HepG2 (cell line): ENCODE measurements at regions not wholly inside any gene's neighbourhood (a gene's known extent, or its start where the extent isn't known, plus 50 kb on each side); places are given as distances from the start of the nearest gene placed in this dataset.

Source experiments
- ATAC-seq: fragments of 200-7000 bp; cut with Tn5 transposase; 3 replicates; pipeline ENCODE4 v1.9.1; 2020; ENCODE audit warnings: mild to moderate bottlenecking, moderate library complexity
- BruUV-seq: library from RNA; stranded (reverse); fragments of 400-500 nt; replicated peaks from 2 replicates; lab custom pipeline; 2021; lab: Mats Ljungman, UMichigan
- CTCF ChIA-PET: fragments of 300-600 bp; formaldehyde crosslinking; extraction: SDS; loops from one replicate; lab custom pipeline; 2021; ENCODE audit warnings: low total read pairs, inconsistent platforms, low intra/inter-chr PET ratio; lab: Yijun Ruan, JAX
- POLR2A ChIA-PET: fragments of 350-600 bp; sonication (Branson Sonifier 250); formaldehyde crosslinking; loops from one replicate; lab custom pipeline; 2020; ENCODE audit warnings: antibody characterized with exemption, inconsistent platforms; lab: Yijun Ruan, JAX
- DNase-seq: peaks from one replicate; pipeline ENCODE4 v3.0.0-alpha.2; 2015; ENCODE audit warnings: low spot score
- FAIRE-seq: peaks from 3 replicates; lab custom pipeline; 2011; peaks lifted over from hg19 to GRCh38; lab: Jason Lieb, UNC
- H2AFZ ChIP-seq: one replicate; pipeline ENCODE4 v1.6.1; 2011; ENCODE audit warnings: low read length, inconsistent platforms
- H3K27ac ChIP-seq: fragments of 300-600 bp; 3 replicates; pipeline ENCODE4 v1.8.0; 2011; ENCODE audit warnings: mixed run types, mild to moderate bottlenecking, mixed read lengths, low read length, inconsistent platforms; ENCODE audit not compliant: insufficient read depth; ENCODE audit errors: extremely low read length
- H3K27me3 ChIP-seq, 2 experiments: fragments of 200-600 bp in 1 of 2; 2 replicates in 1 of 2; 3 replicates in 1 of 2; pipeline versions ENCODE4 v1.6.0 to v1.8.0; 2011; ENCODE audit warnings: low read length in 2 of 2, mild to moderate bottlenecking in 2 of 2, moderate library complexity in 2 of 2, inconsistent platforms in 1 of 2; ENCODE audit not compliant: insufficient read depth in 2 of 2, control insufficient read depth in 1 of 2
- H3K36me3 ChIP-seq, 2 experiments: fragments of 200-600 bp in 1 of 2; replicated peaks in 1 of 2; 2 replicates in 1 of 2; 3 replicates in 1 of 2; pipeline versions ENCODE4 v1.5.1 to v1.8.0; 2011; ENCODE audit warnings: low read length in 2 of 2, inconsistent platforms in 1 of 2; ENCODE audit not compliant: insufficient read depth in 2 of 2, control insufficient read depth in 1 of 2
- H3K4me1 ChIP-seq: 2 replicates; pipeline ENCODE4 v1.5.1; 2012; ENCODE audit warnings: low read length, inconsistent platforms; ENCODE audit not compliant: insufficient read depth
- H3K4me2 ChIP-seq: 2 replicates; pipeline ENCODE4 v1.6.0; 2011; ENCODE audit warnings: low read depth, low read length, inconsistent platforms
- H3K4me3 ChIP-seq, 3 experiments: fragments of 200-600 bp in 1 of 3; sonication (generic), shearing (Covaris generic) in 1 of 3; replicated peaks in 1 of 3; 2 replicates each; pipeline ENCODE4 v1.5.1; 2011 to 2016; ENCODE audit warnings: low read length in 3 of 3, inconsistent platforms in 2 of 3, low read depth in 2 of 3, mild to moderate bottlenecking in 2 of 3, control low read depth in 1 of 3, mixed read lengths in 1 of 3; ENCODE audit not compliant: insufficient read depth in 1 of 3
- H3K79me2 ChIP-seq: one replicate; pipeline ENCODE4 v1.6.1; 2011; ENCODE audit warnings: low read length, inconsistent platforms; ENCODE audit not compliant: insufficient read depth
- H3K9ac ChIP-seq: 2 replicates; pipeline ENCODE4 v1.6.0; 2011; ENCODE audit warnings: mild to moderate bottlenecking, low read depth, low read length, inconsistent platforms; ENCODE audit not compliant: insufficient read depth
- H3K9me3 ChIP-seq: 2 replicates; pipeline ENCODE4 v1.5.1; 2012; ENCODE audit warnings: mild to moderate bottlenecking, low read length
- H4K20me1 ChIP-seq: 2 replicates; pipeline ENCODE4 v1.6.0; 2011; ENCODE audit warnings: inconsistent platforms, mild to moderate bottlenecking, low read length, moderate library complexity; ENCODE audit not compliant: insufficient read depth
- FOSL2 ChIP-seq: sonication (generic); formaldehyde crosslinking; IDR thresholded peaks from 2 replicates; pipeline ENCODE4 v1.4.0; 2020; ENCODE audit warnings: missing genetic modification reagents
- FOXC1 ChIP-seq: sonication (generic); formaldehyde crosslinking; IDR thresholded peaks from 2 replicates; pipeline ENCODE4 v1.8.0; 2022; ENCODE audit warnings: mild to moderate bottlenecking, missing genetic modification reagents, borderline replicate concordance
- HNF4A ChIP-seq: sonication (generic); formaldehyde crosslinking; IDR thresholded peaks from 2 replicates; pipeline ENCODE4 v1.4.0; 2020; ENCODE audit warnings: missing genetic modification reagents
- HNRNPH1 ChIP-seq: fragments of 200-400 bp; formaldehyde crosslinking; optimal IDR thresholded peaks from 2 replicates; pipeline ENCODE3; 2017; ENCODE audit warnings: mild to moderate bottlenecking, low read depth, low read length
- MEIS1 ChIP-seq: sonication (generic); formaldehyde crosslinking; IDR thresholded peaks from 2 replicates; pipeline ENCODE4 v1.9.0; 2021; ENCODE audit warnings: mild to moderate bottlenecking, missing genetic modification reagents, moderate library complexity, borderline replicate concordance
- NR2C2 ChIP-seq: sonication (generic); formaldehyde crosslinking; IDR thresholded peaks from 2 replicates; pipeline ENCODE4 v1.4.0; 2020; ENCODE audit warnings: missing genetic modification reagents, mild to moderate bottlenecking, moderate library complexity, borderline replicate concordance
- NR2F2 ChIP-seq: IDR thresholded peaks from 2 replicates; pipeline ENCODE4 v1.6.1; 2012; ENCODE audit warnings: low read depth, inconsistent platforms, borderline replicate concordance
- ZFP82 ChIP-seq: sonication (generic); formaldehyde crosslinking; IDR thresholded peaks from 2 replicates; pipeline ENCODE4 v1.5.1; 2020; ENCODE audit warnings: mild to moderate bottlenecking, missing genetic modification reagents, borderline replicate concordance
- ZNF337 ChIP-seq: sonication (generic); formaldehyde crosslinking; IDR thresholded peaks from 2 replicates; pipeline ENCODE4 v1.5.1; 2020; ENCODE audit warnings: missing genetic modification reagents, low read depth, mild to moderate bottlenecking, borderline replicate concordance
- ZNF382 ChIP-seq: sonication (generic); formaldehyde crosslinking; IDR thresholded peaks from 2 replicates; pipeline ENCODE4 v1.5.0; 2020; ENCODE audit warnings: missing genetic modification reagents, mild to moderate bottlenecking, borderline replicate concordance
- ZNF550 ChIP-seq: sonication (generic); formaldehyde crosslinking; IDR thresholded peaks from 2 replicates; pipeline ENCODE4 v1.4.0; 2020; ENCODE audit warnings: mild to moderate bottlenecking, missing genetic modification reagents, borderline replicate concordance
- WGBS: methylation state at CpG from one replicate; pipeline ENCODE4 v1.1.6; 2017; ENCODE audit warnings: low lambda C conversion rate; 5-methylcytosine and 5-hydroxymethylcytosine counted together
- in situ Hi-C: cut with HindIII; loops from 2 replicates; pipeline ENCODE4 v1.10.0; 2017; ENCODE audit warnings: low pct_unique_long_range_greater_than_20kb; ENCODE audit not compliant: extremely low pct_ligation_motif_present
- intact Hi-C: fragments of 100-400 bp; cut with micrococcal nuclease; formaldehyde crosslinking; loops from one replicate; pipeline ENCODE4 v1.10.0; 2022; ENCODE audit not compliant: unreplicated experiment
- TF ChIP-seq, protein P1 (sequence below): sonication (generic); formaldehyde crosslinking; IDR thresholded peaks from 2 replicates; pipeline ENCODE4 v1.4.0; 2020; ENCODE audit warnings: missing genetic modification reagents, borderline replicate concordance
- TF ChIP-seq, protein P2 (sequence below): sonication (generic); formaldehyde crosslinking; IDR thresholded peaks from 2 replicates; pipeline ENCODE4 v1.5.0; 2020; ENCODE audit warnings: missing genetic modification reagents, mild to moderate bottlenecking, borderline replicate concordance
- TF ChIP-seq, protein P3 (sequence below), 2 experiments: sonication (generic) in 1 of 2; formaldehyde crosslinking in 1 of 2; IDR thresholded peaks; 2 replicates each; pipeline versions ENCODE4 v1.5.1 to v1.6.1; 2011 to 2020; ENCODE audit warnings: borderline replicate concordance in 1 of 2, low read depth in 1 of 2, low read length in 1 of 2, mild to moderate bottlenecking in 1 of 2, missing genetic modification reagents in 1 of 2, moderate library complexity in 1 of 2

DNA sequence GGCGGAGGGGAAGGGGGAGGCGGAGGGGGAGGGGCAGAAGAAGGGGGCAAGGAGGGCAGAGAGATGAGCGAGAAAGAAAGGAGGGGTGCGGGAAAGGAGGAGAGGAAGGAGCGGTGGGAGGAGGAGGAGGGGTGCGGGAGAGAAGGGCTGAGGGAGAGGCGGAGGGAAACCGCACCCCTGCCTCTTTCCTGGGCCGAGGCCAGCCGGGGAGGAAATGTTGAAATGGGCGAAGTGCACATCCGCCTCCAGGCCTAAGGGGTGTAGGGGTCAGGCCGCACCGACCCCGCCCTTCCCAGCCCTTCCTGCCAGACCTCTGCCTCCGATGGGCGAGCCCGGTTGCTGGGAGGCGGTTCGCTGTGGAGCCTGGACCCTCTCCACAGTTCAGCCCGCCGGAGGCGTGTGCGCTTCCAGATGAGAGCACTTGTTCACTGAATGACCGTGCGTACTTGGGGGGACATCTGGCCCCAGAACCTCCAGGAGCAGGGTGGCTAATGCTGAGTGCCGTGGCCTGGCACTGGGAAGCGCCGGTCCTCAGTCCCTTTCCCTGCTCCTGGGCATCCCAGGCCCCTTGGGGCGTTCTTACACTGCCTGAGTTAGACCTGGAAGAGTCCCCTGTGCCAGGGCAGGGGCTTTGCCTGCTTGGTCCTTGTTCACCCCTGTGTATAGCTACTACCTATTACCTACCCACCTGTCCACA lies 110.3 kb upstream of the KLF13 start:
- WGBS: 3% methylated on average over 17 of the region's 30 CpGs
- DNase-seq (peak; percentile 83), ATAC-seq (peak; percentile 86), FAIRE-seq (peak; percentile 89)
- intact Hi-C loops (loop anchor here (1.0 to 5.0 kb wide), 3 partner anchors 112 to 271 kb away; no protein-coding TSS in a partner anchor), in situ Hi-C loops (no loop called here)
- Histone ChIP-seq H3K4me3 (peak overlapping the region; percentile 58 to 68 (median 66); a peak in 5 of 6 replicates), H2AFZ (no peak overlapping the region), H3K36me3 (no peaks in the 10 kb centered on the region), H3K9ac (peak overlapping the region; percentile 67), H4K20me1 (no peaks in the 10 kb centered on the region), H3K4me1 (peaks cover 22% of the 10 kb centered on the region), H3K27ac (peak overlapping the region; percentile 85), H3K79me2 (no peaks in the 10 kb centered on the region), H3K27me3 (no peaks in the 10 kb centered on the region), H3K4me2 (peak overlapping the region; percentile 91), H3K9me3 (peaks cover 3% of the 10 kb centered on the region)
- ChIA-PET POLR2A (interaction anchor here (2.2 to 2.4 kb wide), 2 partner anchors 78 to 110 kb away, joined by 6 to 17 read pairs; partner anchors contain the start of gene KLF13), CTCF (interaction anchor here (2.6 to 2.7 kb wide), 2 partner anchors 219 to 272 kb away, joined by 11 to 19 read pairs; no protein-coding TSS in a partner anchor)
- TSS peak; percentile 74 for BruUV-seq
- TF ChIP-seq ZFP82 (CRISPR knock-in tag) (no peak), FOXC1 (CRISPR knock-in tag) (peak; percentile 44; the same call in 1 of the 2 replicates), ZNF550 (CRISPR knock-in tag) (peak; percentile 68; the same call in 1 of the 2 replicates), HNRNPH1 (peak; percentile 67), NR2C2 (CRISPR knock-in tag) (peak; percentile 19; the same call in 1 of the 2 replicates), NR2F2 (0 out of 2 replicates have a peak, but pooled peaks have one; percentile 49), ZNF337 (CRISPR knock-in tag) (no peak), ZNF382 (CRISPR knock-in tag) (no peak), MEIS1 (CRISPR knock-in tag) (0 out of 2 replicates have a peak, but pooled peaks have one; percentile 11), HNF4A (CRISPR knock-in tag) (peak; percentile 71), FOSL2 (CRISPR knock-in tag) (no peak)
- TF ChIP-seq, protein P1, sequence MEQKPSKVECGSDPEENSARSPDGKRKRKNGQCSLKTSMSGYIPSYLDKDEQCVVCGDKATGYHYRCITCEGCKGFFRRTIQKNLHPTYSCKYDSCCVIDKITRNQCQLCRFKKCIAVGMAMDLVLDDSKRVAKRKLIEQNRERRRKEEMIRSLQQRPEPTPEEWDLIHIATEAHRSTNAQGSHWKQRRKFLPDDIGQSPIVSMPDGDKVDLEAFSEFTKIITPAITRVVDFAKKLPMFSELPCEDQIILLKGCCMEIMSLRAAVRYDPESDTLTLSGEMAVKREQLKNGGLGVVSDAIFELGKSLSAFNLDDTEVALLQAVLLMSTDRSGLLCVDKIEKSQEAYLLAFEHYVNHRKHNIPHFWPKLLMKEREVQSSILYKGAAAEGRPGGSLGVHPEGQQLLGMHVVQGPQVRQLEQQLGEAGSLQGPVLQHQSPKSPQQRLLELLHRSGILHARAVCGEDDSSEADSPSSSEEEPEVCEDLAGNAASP: peak; percentile 16; the same call in 1 of the 2 replicates
- TF ChIP-seq, protein P2, sequence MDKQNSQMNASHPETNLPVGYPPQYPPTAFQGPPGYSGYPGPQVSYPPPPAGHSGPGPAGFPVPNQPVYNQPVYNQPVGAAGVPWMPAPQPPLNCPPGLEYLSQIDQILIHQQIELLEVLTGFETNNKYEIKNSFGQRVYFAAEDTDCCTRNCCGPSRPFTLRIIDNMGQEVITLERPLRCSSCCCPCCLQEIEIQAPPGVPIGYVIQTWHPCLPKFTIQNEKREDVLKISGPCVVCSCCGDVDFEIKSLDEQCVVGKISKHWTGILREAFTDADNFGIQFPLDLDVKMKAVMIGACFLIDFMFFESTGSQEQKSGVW (CRISPR knock-in tag): no peak
- TF ChIP-seq, protein P3, sequence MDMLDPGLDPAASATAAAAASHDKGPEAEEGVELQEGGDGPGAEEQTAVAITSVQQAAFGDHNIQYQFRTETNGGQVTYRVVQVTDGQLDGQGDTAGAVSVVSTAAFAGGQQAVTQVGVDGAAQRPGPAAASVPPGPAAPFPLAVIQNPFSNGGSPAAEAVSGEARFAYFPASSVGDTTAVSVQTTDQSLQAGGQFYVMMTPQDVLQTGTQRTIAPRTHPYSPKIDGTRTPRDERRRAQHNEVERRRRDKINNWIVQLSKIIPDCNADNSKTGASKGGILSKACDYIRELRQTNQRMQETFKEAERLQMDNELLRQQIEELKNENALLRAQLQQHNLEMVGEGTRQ (IDR thresholded peaks at IDR 0.05; ENCODE audit: low read depth, low read length): no peak
- TF ChIP-seq, protein P3 (CRISPR knock-in tag; IDR thresholded peaks at IDR 0.05; ENCODE audit: borderline replicate concordance): no peak
